Inflammatory macrophage treated with lipopolysaccharide for 4 hours (primary cell): ENCODE measurements at regions not wholly inside any gene's neighbourhood (a gene's known extent, or its start where the extent isn't known, plus 50 kb on each side); places are given as distances from the start of the nearest gene placed in this dataset.
A peak's percentile ranks its signal among the peaks of the same experiment; 100 is the strongest.
"Not testable (repeated sequence)": the region's sequence is repeated elsewhere in the genome, so short reads cannot be mapped to it uniquely, and the experiment has no call there.

Experiments used
- DNase-seq: peaks from one replicate; pipeline ENCODE4 v3.0.0-alpha.2; 2020

DNA sequence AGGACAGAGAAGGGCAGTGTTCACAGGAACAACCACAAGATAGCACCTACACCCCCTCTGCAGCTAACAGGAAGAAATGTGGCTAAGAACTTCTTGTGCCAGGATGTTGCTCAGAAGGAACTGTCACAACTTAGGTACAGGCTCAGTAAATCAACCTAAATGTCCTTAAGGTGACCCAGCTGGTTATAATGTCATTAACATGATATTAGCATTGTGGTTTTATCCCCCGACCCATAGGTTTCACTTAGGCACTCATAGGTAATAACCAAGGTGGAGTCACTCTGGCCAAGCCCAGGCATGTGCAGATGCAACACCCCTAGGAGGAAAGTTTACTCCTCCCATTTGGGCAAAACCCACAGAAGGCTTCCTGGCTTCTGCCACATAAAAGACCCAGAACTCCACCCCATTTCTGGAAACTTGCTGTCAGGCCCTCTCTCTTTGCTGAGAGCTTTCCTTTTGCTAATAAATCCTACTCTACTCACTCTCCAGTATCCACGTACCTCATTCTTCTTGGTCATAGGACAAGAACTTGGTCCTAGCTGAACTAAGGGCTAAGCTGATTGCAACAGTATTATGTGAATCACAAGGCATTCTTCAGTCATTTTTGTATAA is 951.3 kb downstream of the SLITRK5 start:
- DNase-seq: peak; percentile 1

DNA sequence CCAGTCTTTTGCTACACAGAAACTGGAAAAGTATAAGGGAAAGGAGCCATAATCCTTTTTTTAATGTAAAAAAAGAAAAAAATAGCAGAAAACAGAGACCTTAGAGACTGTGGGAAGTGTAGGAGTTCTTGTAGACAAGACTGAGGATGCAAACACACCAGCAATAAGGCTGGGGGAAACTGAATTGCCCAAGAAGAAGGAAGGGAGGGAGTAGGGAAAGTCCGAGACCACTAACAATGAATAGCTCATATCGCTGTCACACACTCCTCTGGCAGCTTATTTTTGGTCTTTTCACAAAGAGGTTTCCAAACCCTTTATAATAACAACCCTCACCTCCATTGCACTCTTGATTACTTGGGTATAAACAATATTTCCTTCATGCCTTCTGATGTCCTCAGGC is 952.0 kb downstream of the SLITRK5 start:
- DNase-seq: peak; percentile 6

DNA sequence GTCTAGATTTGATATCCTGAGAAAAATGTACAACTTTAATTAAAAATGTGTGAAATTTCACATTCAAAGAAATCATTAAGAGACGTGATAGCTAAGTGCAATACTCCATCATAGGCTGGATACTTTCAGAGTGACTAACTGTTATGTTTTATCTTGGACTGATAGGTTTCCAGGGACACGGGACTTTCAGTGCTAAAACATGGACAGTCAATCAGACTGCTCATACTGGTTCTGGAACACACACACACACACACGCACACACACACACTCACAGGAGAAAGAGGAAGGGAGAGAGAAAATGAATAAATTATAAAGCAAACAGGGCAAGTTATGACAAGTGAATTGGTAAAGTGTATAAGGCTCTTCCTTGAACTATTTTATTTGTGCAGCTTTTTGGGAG is 955.9 kb downstream of the SLITRK5 start:
- DNase-seq: no peak

DNA sequence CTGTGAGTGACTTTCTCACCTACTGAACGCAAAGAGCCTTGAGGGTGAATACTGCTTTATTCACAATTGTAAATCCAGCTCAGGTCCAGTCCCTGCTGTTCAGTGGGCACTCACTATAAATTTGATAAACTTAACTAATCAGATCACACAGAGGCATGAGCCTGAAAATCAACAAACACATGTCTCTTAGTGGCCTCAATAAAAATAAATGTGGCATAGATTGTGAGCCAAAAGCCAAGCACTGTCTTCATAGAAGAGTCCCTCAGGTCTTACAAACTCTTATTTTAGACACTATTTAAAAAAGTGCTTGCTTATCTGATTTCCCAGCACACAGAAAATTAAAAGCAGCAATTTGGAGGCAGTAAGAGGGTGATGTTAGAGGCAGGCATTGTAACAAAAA is 957.7 kb downstream of the SLITRK5 start:
- DNase-seq: no peak

DNA sequence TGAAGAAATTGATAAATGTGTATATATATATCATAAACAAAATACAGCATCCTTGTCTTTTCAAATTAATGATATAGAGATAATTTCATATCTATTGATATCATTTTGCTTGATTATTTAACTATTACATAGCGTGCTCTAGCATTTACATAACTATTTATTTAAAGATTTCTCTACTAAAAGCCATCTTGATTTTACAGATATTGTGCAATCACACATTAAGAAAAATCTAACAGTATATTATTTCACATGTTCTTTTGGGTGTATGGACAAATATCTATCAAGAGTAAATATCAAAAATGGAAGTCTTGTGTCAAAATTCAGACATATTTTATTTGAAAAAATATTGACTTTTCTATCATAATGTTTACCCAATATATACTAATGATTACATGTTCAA is 966.8 kb downstream of the SLITRK5 start:
- DNase-seq: no peak

DNA sequence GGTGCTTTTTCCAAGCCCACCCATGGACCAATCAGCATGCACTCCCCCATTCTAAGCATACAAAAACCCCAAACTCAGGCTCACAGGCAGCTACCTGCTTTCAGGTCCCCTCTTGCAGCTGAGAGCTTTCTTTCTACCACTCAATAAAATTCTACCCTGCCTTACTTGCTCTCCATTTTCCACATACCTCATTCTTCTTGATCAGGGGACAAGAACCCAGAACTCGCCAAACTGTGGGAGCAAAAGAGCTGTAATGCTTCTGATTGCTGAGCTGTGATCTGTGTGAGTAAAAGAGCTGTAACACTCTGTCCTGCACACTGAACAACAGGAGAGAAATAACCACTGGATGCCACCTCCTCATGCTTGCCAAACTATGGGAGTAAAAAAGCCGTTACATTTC is 972.1 kb downstream of the SLITRK5 start:
- no peak for DNase-seq

DNA sequence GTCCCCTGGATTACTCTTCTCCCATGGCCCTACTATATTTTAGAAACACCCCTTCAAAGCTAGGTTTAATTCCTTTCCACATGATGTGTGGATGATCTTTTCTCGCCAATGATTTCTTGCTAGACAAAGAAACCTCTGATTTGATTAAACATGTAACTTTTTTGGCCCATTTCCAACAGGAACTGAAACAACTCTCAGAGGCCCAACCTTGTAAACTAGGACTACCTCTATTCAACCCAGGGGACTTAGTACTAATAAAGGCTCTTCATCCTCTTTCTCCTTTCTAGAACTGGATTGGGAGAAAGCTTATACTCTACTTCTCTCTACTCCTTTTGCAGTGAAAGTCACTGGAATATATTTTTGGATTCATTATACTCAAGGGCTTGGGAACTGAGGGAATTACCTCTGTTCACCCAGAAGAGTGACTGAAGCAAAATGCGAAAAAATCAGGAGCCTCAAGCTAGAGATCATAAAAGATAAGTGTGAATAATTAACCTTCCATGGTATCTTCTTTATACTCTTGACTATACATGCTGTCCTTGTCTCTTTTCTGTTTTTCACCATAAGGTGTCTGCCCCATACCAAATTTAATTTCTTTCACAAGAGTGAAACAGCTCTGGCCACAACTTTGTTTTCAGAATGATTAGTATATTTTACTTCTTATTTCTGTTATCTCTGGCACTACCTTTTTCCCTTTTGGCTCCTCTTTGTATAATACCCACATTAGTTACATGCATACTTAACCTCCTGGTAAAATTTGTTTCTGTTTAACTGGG is 977.6 kb downstream of the SLITRK5 start:
- DNase-seq: no peak

DNA sequence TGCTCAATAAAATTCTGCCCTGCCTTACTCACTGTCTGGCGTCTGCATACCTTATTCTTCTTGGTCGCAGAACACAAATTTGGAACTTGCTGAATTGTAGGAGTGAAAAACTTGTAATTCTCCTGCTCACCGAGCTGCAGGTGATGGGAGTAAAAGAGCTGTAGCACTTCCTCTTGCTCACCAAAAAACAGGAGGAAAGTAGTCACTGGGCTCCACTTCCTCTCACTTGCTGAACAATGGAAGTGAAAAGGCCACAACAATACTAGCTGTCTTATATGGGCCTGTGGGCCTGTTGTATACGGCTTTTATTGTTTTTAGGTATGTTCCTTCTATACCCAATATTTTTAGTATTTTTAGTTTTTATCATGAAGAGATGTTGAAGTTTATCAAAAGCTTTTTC is 978.7 kb downstream of the SLITRK5 start:
- DNase-seq: no peak

DNA sequence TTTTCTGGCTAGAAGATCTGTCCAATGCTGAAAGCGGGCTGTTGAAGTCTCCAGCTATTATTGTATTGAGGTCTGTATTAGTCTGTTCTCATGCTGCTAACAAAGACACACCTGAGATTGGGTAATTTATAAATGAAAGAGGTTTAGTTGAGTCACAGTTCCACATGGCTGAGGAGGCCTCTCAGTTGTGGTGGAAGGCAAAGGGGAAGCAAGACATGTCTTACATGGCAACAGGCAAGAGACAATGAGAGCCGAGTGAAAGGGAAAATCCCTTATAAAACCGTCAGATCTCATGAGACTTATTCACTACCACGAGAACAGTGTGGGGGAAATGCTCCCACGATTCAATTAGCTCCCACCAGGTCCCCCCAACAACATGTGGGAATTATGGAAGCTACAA is 980.4 kb downstream of the SLITRK5 start:
- no peak for DNase-seq

DNA sequence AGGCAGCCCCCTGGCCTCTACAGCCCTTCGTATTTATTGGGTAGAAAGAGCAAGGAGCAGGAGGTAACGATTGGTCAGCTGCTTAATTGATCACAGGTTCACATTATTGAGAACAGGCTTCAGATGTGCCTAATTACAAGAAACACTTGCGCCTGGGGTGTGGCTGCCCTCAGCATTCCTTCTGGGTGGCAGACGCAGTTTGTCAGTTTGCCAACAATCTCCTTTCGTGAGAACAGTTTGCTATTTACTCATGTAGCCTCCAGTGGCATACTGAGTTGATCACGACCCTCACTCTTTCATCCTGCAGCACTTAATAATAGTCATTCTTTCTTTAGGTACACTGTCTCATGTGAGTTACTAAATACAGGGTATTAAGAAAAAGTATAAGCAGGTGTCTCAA is 985.6 kb downstream of the SLITRK5 start:
- no peak for DNase-seq

DNA sequence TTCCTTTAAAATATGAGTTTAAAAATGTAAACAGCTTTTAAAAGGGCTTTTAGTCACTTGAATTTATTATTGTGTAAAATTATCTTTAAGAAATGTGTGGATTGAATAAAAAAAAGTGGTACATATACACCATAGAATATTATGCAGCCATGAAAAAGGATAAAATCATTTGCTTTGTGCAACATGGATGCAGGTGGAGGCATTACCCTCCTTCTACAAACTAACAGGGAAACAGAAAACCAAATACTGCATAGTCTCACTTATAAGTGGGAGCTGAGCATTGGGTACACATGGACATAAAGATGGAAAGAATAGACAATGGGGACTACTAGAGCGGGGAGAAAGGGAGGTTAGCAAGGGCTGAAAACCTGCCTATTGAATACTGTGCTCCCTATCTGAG is 999.3 kb downstream of the SLITRK5 start:
- DNase-seq: no peak

DNA sequence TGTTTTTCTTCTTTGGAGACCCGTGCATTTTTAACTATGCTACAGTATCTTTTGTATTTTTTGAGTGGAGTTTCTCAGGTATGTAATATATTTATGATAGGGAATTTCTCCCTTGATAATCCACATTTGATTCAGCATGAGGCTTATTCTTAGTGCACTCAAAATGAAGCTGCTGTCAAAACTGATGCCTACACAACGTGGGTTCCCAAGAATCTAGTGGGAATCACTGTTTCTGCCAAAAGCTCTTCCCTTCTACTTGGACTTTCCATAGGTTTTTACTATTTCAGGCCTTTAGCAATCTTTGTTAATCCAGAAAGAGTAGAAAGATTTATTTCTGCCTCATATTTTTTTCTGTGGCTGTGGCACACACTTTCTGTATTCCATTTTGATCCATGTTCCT is 1003.7 kb downstream of the SLITRK5 start:
- DNase-seq: no peak

DNA sequence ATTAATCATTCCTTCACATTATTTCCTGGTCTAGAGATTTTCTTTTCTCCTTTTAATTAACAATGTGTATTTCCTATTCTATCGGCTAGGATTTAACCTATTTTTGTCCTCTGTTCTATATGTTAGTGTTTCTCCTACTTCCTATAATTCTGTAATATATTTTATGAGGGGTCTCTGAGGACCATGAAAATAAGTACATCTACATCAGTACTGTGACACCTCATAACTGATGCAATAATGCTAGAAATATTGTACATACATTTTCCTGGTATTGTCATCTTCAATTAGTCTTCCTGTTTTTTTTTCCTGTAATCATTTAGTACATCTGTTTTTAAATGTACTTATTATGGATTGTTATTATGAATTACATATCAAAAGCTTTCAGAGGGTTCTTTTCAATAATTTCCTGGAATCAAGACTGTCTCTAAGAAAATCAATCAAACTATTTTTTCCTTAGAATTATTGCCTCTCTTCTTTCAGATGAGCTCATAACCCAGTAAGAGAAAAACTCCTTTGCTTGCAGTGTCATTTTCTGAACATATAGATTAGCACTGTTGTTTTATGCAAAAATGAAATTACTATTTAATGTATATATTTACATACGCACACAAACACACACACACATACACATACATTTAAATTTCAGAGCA is 1004.3 kb downstream of the SLITRK5 start:
- no peak for DNase-seq

DNA sequence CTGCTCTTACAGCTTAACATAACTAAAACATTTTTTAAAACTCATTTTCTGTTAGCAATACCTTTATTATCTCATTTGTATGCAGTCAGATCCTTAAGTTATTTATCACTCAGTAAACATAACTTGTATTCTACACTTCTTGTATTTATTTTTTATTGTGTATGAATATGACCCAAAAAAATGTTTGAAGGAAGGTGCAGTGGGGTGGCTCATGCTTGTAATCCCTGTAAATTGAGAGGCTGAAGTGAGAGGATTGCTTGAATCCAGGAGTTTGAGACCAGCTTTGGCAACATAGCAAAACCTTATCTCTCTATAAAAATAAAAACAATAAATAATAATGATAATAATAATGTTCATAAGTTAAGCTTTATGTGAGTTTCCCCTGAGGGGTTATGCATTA is 1004.8 kb downstream of the SLITRK5 start:
- no peak for DNase-seq

DNA sequence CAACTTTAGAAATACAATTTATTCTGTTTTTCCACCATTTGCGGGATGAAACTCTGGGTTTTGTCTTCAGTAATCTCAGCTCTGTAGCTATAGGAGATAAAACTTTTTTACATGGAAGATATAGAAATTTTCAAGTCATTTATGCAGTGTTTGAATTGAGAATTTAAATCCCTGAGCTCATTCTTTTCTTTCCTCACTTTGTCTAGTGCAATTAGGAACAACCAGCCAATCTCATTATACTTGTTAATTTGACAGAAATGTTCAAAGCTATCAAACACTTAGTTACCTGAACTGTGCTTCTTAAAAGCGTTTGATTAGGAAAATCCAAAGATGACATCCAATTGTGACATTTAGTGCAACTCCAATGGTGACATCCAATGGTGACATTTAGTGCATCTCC is 1014.3 kb downstream of the SLITRK5 start:
- DNase-seq: no peak

DNA sequence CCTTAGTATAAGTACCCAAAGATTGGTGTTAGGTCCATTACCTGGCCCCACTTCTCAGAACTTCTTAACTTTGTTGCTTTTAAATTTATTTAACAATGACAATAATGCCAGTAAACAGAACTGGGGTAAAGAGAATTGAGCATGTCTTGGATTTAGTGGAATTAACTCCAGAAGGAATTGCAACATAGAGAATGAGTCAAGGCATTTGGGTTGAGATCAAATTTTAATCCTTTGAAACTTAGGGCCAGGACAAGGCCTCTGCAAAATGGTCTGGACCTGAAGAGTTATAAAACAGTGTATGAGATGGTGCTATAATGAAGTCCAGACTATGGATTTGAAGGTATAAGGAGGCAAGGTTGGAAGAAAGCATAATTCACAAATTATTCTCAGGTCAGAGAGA is 1030.4 kb downstream of the SLITRK5 start:
- no peak for DNase-seq

DNA sequence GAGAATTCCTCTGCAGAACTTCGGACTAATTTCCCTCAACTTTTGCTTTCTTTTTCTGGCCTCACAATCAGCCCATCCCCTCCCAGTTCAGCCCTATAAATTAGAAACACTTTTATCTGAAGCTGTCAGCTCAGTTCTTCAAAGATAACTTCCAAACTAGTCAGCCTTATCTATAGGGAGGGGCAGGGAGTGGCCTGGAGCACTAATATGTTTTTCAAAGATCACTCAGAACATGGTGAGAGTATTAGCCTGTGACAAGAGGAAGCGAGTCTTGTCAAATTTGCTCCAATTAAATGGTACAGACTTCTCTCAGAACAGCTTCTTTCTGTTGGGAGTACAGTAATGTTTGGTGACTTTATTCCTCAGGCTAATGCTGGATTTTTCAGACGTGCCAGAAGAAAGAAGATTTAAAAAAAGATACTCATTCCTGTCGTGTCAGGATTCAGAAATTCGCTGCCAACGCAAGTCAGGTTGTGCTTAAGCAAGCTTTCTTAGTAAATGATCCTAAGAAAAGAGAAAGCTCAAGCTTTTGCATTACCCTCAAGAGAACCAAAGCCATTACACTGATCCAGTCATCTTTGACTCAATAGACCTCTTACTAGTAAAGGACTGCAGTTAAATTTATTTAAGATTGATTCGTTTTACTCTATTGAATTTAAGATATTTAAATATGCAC is 1033.6 kb downstream of the SLITRK5 start:
- DNase-seq: no peak

DNA sequence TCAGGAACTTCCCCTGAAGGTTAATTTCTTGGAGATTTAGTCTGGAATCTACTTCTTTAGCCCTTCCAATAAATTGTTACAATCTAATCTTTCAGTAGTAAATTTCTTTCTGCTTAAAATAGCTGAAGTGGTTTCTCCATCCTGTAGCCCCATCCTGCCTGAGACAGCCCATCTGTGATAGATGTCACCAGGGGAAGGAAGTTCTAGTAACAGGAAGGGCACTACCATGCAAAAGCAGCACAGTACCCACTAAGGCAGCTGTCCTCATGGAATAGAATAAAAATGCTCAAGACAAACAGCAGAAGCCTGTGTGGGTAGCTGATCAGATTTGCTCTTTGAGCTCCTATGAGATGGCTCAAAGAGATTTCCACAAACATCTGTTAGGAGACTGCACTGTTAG is 1036.5 kb downstream of the SLITRK5 start:
- DNase-seq: no peak

DNA sequence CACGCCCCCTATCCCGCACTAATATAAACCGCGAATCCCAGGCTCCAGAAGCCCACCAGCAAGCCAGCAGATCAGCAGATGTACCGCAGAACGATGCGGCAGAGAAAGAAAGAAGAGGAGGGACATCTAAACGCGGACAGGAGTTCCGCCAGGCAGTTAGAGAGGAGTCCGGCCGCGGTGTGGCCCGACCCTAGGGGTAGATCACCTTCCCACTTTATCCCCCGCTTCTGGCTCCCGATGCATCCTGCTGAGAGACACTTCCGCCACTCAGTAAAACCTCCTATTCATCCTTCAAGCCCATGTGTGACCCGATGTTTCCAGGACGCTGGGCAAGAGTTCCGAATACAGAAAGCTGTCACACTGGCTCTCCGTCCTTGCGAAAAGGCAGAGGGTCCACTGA is 1046.8 kb downstream of the SLITRK5 start:
- DNase-seq: no peak

DNA sequence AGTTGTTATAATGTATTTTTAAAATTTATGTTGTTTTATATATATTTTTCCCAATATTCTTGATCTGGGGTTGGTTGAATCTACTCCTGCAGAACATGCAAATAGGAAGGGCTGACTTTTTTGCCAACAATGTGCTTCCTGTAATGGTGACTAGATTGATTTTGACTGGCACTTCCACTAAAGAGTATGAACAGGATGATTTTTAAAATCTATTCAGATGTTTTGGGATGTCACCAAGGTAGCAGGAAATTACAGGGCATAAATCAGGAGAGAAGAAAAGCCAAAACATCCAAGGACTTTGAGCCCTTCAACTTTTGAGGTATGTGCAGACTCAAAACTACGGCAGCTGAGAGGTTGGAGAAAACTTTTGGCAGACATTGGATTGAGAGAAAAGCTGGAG is 1047.6 kb downstream of the SLITRK5 start:
- DNase-seq: no peak

DNA sequence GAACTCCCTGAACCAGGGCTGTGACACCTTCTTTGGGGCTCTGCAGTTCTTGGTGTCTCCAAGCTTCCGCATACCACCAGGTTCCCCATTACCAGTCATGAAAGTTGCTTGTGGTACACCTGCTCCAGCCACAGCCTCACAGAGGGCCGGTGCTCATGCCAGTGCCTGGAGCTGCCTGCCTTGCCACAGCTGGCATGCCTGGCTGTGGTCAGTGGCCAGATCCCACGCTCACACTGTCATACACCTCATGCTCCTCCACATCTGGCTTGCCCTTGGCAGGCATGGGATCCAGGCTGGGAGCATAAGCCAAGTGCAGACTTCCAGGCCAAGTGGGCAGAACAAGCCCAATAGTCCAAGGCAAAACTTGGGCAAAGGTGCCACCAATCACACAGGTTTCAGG is 1054.9 kb downstream of the SLITRK5 start:
- DNase-seq: no peak

DNA sequence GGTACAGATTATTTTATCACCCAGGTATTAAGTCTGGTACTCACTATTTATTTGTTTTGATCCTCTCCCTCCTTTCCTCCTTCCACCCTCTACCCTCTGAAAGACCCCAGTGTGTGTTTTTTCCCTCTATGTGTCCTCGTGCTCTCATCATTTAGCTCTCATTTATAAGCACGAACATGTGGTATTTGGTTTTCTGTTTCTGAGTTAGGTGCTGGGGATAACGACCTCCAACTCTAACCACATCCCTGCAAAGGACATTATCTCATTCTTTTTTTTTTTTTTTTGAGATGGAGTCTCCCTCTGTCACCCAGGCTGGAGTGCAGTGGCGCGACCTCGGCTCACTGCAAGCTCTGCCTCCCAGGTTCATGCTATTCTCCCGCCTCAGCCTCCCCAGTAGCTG is 1056.1 kb downstream of the SLITRK5 start:
- not testable (repeated sequence) for DNase-seq

DNA sequence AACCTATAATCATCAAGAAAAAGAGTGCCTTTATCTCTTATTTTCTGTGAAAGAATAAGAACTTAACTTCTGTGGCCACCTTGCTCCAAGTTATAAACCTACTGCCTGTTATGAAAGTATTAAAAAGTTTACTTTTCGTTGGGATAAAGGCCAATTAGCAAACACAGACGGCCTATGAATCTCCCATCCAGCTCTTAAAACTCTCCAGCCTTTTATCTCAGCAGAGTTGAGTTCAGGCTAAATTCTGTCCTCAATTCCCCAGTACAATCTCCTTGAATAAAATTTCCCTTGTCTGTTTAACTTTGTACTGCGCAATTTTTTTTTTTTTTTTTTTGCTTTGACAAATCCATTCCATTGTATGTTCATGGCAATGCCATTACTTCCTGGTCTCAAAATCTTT is 1058.4 kb downstream of the SLITRK5 start:
- no peak for DNase-seq

DNA sequence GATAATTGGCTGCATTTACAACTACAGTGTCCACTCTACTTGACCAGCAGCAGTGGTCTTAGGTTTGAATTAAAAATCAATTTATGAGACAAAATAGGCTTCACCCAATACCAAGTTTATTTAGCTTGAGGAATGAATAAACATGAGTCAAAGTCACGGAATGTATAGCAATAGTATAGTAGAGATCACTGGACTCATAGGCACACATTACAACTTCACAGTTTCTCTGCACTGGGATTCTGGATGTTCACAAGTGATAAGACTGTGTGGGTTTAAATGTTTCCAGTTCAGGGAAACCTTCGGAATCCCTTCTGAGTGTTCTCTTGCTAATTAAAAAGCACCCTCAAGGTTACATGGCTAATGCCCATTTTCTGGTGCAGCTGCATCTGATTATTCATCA is 1064.9 kb downstream of the SLITRK5 start:
- no peak for DNase-seq
